B cell (primary cell): ENCODE measurements at regions not wholly inside any gene's neighbourhood (a gene's known extent, or its start where the extent isn't known, plus 50 kb on each side); places are given as distances from the start of the nearest gene placed in this dataset.

Source experiments
- ATAC-seq: fragments of 200-7000 bp; cut with Tn5 transposase; one replicate; pipeline ENCODE4 v1.10.0; 2021; ENCODE audit warnings: low read depth, mild to moderate bottlenecking, moderate number of reproducible peaks, moderate library complexity
- CTCF ChIA-PET: fragments of 350-600 bp; sonication (Branson Sonifier 250); formaldehyde crosslinking; loops from one replicate; lab custom pipeline; 2021; ENCODE audit warnings: antibody characterized with exemption, inconsistent platforms; lab: Charles Lee
- POLR2A ChIA-PET: fragments of 350-600 bp; sonication (Branson Sonifier 250); formaldehyde crosslinking; loops from one replicate; lab custom pipeline; 2021; ENCODE audit warnings: antibody characterized with exemption; lab: Charles Lee
- DNase-seq: peaks from one replicate; pipeline ENCODE4 v3.0.0; 2013
- H2AFZ ChIP-seq: 2 replicates; pipeline ENCODE4 v1.6.1; 2012; ENCODE audit warnings: mild to moderate bottlenecking, low read depth, low read length; ENCODE audit not compliant: insufficient read depth, poor library complexity, severe bottlenecking
- H3K27ac ChIP-seq, 2 donors: 1 replicate in 1 of 2; 2 replicates in 1 of 2; pipeline ENCODE4 v1.5.1; 2012 to 2013; ENCODE audit warnings: low read length in 2 of 2, mild to moderate bottlenecking in 2 of 2, moderate library complexity in 1 of 2
- H3K27me3 ChIP-seq, 4 experiments: fragments of 200-600 bp in 1 of 4; sonication (generic) in 1 of 4; replicated peaks in 1 of 4; 1 replicate in 2 of 4; 2 replicates in 2 of 4; pipeline versions ENCODE4 v1.6.1 to v1.7.0; 2013 to 2016; ENCODE audit warnings: low read length in 3 of 4, mild to moderate bottlenecking in 2 of 4, mixed read lengths in 1 of 4, moderate library complexity in 1 of 4; ENCODE audit not compliant: insufficient read depth in 4 of 4, control insufficient read depth in 3 of 4; ENCODE audit errors: control extremely low read depth in 1 of 4
- H3K36me3 ChIP-seq, 2 experiments: replicated peaks in 1 of 2; 1 replicate in 1 of 2; 2 replicates in 1 of 2; pipeline versions ENCODE4 v1.6.1 to v1.7.1; 2013; ENCODE audit warnings: low read length in 1 of 2; ENCODE audit not compliant: insufficient read depth in 2 of 2, control insufficient read depth in 1 of 2; ENCODE audit errors: control extremely low read depth in 1 of 2, extremely low read depth in 1 of 2
- H3K4me1 ChIP-seq, 2 donors: fragments of 200-600 bp in 1 of 2; sonication (generic) in 1 of 2; 1 replicate in 1 of 2; 2 replicates in 1 of 2; pipeline versions ENCODE4 v1.5.1 to v1.6.1; 2013 to 2017; ENCODE audit warnings: low read length in 2 of 2; ENCODE audit not compliant: control insufficient read depth in 2 of 2, insufficient read depth in 2 of 2
- H3K4me2 ChIP-seq: replicated peaks from 2 replicates; pipeline ENCODE3; 2012; ENCODE audit warnings: mild to moderate bottlenecking, low read depth, low read length; ENCODE audit not compliant: poor library complexity, severe bottlenecking
- H3K4me3 ChIP-seq, 5 experiments: fragments of 200-600 bp in 1 of 5; sonication (generic) in 1 of 5; 1 replicate in 3 of 5; 2 replicates in 2 of 5; pipeline versions ENCODE4 v1.5.1 to v1.7.0; 2011 to 2016; ENCODE audit warnings: low read length in 4 of 5, mild to moderate bottlenecking in 4 of 5, low read depth in 2 of 5, control low read depth in 1 of 5, moderate library complexity in 1 of 5; ENCODE audit not compliant: insufficient read depth in 1 of 5; ENCODE audit errors: control extremely low read depth in 1 of 5, extremely low read depth in 1 of 5
- H3K79me2 ChIP-seq: fragments of 200-600 bp; sonication (generic); one replicate; pipeline ENCODE4 v1.6.0; 2016; ENCODE audit warnings: low read length; ENCODE audit not compliant: control insufficient read depth, insufficient read depth
- H3K9ac ChIP-seq: fragments of 200-600 bp; sonication (generic); 2 replicates; pipeline ENCODE4 v1.6.1; 2017; ENCODE audit warnings: mild to moderate bottlenecking, low read length, moderate library complexity
- H3K9me3 ChIP-seq, 3 donors: one replicate each; pipeline versions ENCODE4 v1.6.1 to v1.7.1; 2013; ENCODE audit warnings: low read length in 2 of 3; ENCODE audit not compliant: control insufficient read depth in 2 of 3, insufficient read depth in 1 of 3; ENCODE audit errors: control extremely low read depth in 1 of 3
- H4K20me1 ChIP-seq: 2 replicates; pipeline ENCODE4 v1.6.0; 2012; ENCODE audit warnings: mild to moderate bottlenecking, low read length; ENCODE audit not compliant: insufficient read depth, control insufficient read depth, poor library complexity, severe bottlenecking
- H3K27ac Mint-ChIP-seq: one replicate; pipeline ENCODE4 v1.8.0; 2021; ENCODE audit warnings: mixed read lengths
- H3K27me3 Mint-ChIP-seq: one replicate; pipeline ENCODE4 v1.8.0; 2021; ENCODE audit warnings: mixed read lengths
- H3K4me1 Mint-ChIP-seq: one replicate; pipeline ENCODE4 v1.8.0; 2021; ENCODE audit warnings: mixed read lengths
- H3K4me3 Mint-ChIP-seq: one replicate; pipeline ENCODE4 v1.8.0; 2021; ENCODE audit warnings: mixed read lengths
- H3K9me3 Mint-ChIP-seq: one replicate; pipeline ENCODE4 v1.8.0; 2022; ENCODE audit warnings: mixed read lengths; ENCODE audit not compliant: insufficient read depth
- CTCF ChIP-seq: fragments of 200-600 bp; IDR thresholded peaks from one replicate; pipeline ENCODE4 v1.8.0; 2022; ENCODE audit warnings: antibody characterized with exemption, mild to moderate bottlenecking
- EZH2 ChIP-seq: IDR thresholded peaks from 2 replicates; pipeline ENCODE4 v1.6.1; 2012; ENCODE audit warnings: borderline replicate concordance, low read depth, mild to moderate bottlenecking, moderate library complexity, low read length; ENCODE audit not compliant: insufficient read depth, poor library complexity, severe bottlenecking
- WGBS: methylation state at CpG from one replicate; pipeline ENCODE4 v1.1.5; 2013; ENCODE audit warnings: missing lambda C conversion rate; ENCODE audit not compliant: insufficient coverage; 5-methylcytosine and 5-hydroxymethylcytosine counted together
- intact Hi-C: fragments of 100-400 bp; cut with micrococcal nuclease; formaldehyde crosslinking; loops from one replicate; pipeline ENCODE4 v1.10.0; 2022

- Mint-ChIP-seq H3K4me1 (no peaks in the 10 kb centered on the region), H3K4me3 (no peak overlapping the region), H3K9me3 (no peaks in the 10 kb centered on the region), H3K27me3 (no peaks in the 10 kb centered on the region), H3K27ac (no peak overlapping the region)
- no peak overlapping the region for H3K4me2 ChIP-seq
- ATAC-seq (no peak), DNase-seq (no peak)
- no peaks in the 10 kb centered on the region for H3K27me3 ChIP-seq
- 100% methylated on average over 1 of the region's 6 CpGs for WGBS
- TF ChIP-seq CTCF (no peak), EZH2 (no peak)
- CTCF ChIA-PET: no interaction called here
- no peak overlapping the region for H3K27ac ChIP-seq
- peaks cover 0 to 7% (median 0%) of the 10 kb centered on the region in 3 donors for H3K9me3 ChIP-seq
- H3K36me3 ChIP-seq: no peaks in the 10 kb centered on the region
- H3K4me3 ChIP-seq: no peak overlapping the region
- no peak overlapping the region for H2AFZ ChIP-seq
- no peaks in the 10 kb centered on the region for H4K20me1 ChIP-seq
- POLR2A ChIA-PET: no interaction called here
- H3K9ac ChIP-seq: no peak overlapping the region
- intact Hi-C loops: no loop called here
- H3K79me2 ChIP-seq: no peaks in the 10 kb centered on the region
- no peaks in the 10 kb centered on the region for H3K4me1 ChIP-seq
Observed at GRCh38 chr13:31476266-31476665, 263.1 kb upstream of the RXFP2 start.

- no peaks in the 10 kb centered on the region for H3K27me3 Mint-ChIP-seq
- no peaks in the 10 kb centered on the region for H3K4me1 ChIP-seq
- DNase-seq: no peak
- no peaks in the 10 kb centered on the region for H3K4me1 Mint-ChIP-seq
- no peak overlapping the region for H3K27ac Mint-ChIP-seq
- no peaks in the 10 kb centered on the region for H3K79me2 ChIP-seq
- no peaks in the 10 kb centered on the region for H3K9me3 Mint-ChIP-seq
- H3K4me3 Mint-ChIP-seq: no peak overlapping the region
- peaks cover 0 to 7% (median 0%) of the 10 kb centered on the region in 3 donors for H3K9me3 ChIP-seq
- no CpG with 5 or more reads among the region's 2 CpGs for WGBS
- H3K9ac ChIP-seq: no peak overlapping the region
- intact Hi-C loops: no loop called here
- CTCF ChIA-PET: no interaction called here
- H3K4me2 ChIP-seq: no peak overlapping the region
- H3K27me3 ChIP-seq: no peaks in the 10 kb centered on the region
- POLR2A ChIA-PET: no interaction called here
- no peak for ATAC-seq
- no peak overlapping the region for H2AFZ ChIP-seq
- H3K27ac ChIP-seq: no peak overlapping the region
- no peak for TF ChIP-seq CTCF
- no peak for TF ChIP-seq EZH2
- no peak overlapping the region for H3K4me3 ChIP-seq
- no peaks in the 10 kb centered on the region for H4K20me1 ChIP-seq
- H3K36me3 ChIP-seq: no peaks in the 10 kb centered on the region
Observed at GRCh38 chr13:31476753-31477152, 262.6 kb upstream of the RXFP2 start.
